ENCODE measurements at regions not wholly inside any gene's neighbourhood (a gene's known extent, or its start where the extent isn't known, plus 50 kb on each side); places are given as distances from the start of the nearest gene placed in this dataset.
"Not testable (repeated sequence)": the region's sequence is repeated elsewhere in the genome, so short reads cannot be mapped to it uniquely, and the experiment has no call there.

GRCh38 chr1:38208716-38209632, 162.4 kb upstream of the POU3F1 start:
- DNase-seq: no peak

GRCh38 chr1:38207906-38208305, 161.3 kb upstream of the POU3F1 start:
- no peak for DNase-seq

GRCh38 chr1:38207275-38207674, 160.7 kb upstream of the POU3F1 start:
- DNase-seq: no peak

GRCh38 chr1:38204698-38205097, 158.1 kb upstream of the POU3F1 start:
- DNase-seq: no peak

GRCh38 chr1:38203441-38203840, 156.8 kb upstream of the POU3F1 start:
- DNase-seq: no peak

- DNase-seq: no peak
Measured at GRCh38 chr1:38201431-38201830, 154.8 kb upstream of the POU3F1 start.

GRCh38 chr1:38198621-38199020, 152.0 kb upstream of the POU3F1 start:
- no peak for DNase-seq

- DNase-seq: no peak
Measured at GRCh38 chr1:38198099-38198498, 151.5 kb upstream of the POU3F1 start.

GRCh38 chr1:38197312-38198061, 150.9 kb upstream of the POU3F1 start:
- no peak for DNase-seq

GRCh38 chr1:38194472-38194871, 147.9 kb upstream of the POU3F1 start:
- no peak for DNase-seq

GRCh38 chr1:38193040-38193439, 146.4 kb upstream of the POU3F1 start:
- DNase-seq: no peak

GRCh38 chr1:38191461-38191860, 144.9 kb upstream of the POU3F1 start:
- peak; percentile 27 for DNase-seq

- no peak for DNase-seq
Measured at GRCh38 chr1:38190983-38191382, 144.4 kb upstream of the POU3F1 start.

GRCh38 chr1:38187552-38187951, 141.0 kb upstream of the POU3F1 start:
- no peak for DNase-seq

GRCh38 chr1:38186566-38186965, 140.0 kb upstream of the POU3F1 start:
- no peak for DNase-seq

- no peak for DNase-seq
Measured at GRCh38 chr1:38185913-38186312, 139.3 kb upstream of the POU3F1 start.

- DNase-seq: no peak
Measured at GRCh38 chr1:38183747-38184146, 137.2 kb upstream of the POU3F1 start.

- DNase-seq: no peak
Measured at GRCh38 chr1:38183096-38183495, 136.5 kb upstream of the POU3F1 start.

GRCh38 chr1:38180388-38180787, 133.8 kb upstream of the POU3F1 start:
- DNase-seq: not testable (repeated sequence)

- no peak for DNase-seq
Measured at GRCh38 chr1:38179483-38179882, 132.9 kb upstream of the POU3F1 start.

GRCh38 chr1:38178216-38178615, 131.6 kb upstream of the POU3F1 start:
- no peak for DNase-seq

- DNase-seq: no peak
Measured at GRCh38 chr1:38175121-38175520, 128.5 kb upstream of the POU3F1 start.

- DNase-seq: no peak
Measured at GRCh38 chr1:38173848-38174247, 127.3 kb upstream of the POU3F1 start.

All from hindlimb muscle (tissue), 1 donor.